GM19397 (cell line): ENCODE measurements at regions not wholly inside any gene's neighbourhood (a gene's known extent, or its start where the extent isn't known, plus 50 kb on each side); places are given as distances from the start of the nearest gene placed in this dataset.
"Not testable (repeated sequence)": the region's sequence is repeated elsewhere in the genome, so short reads cannot be mapped to it uniquely, and the experiment has no call there.

ENCODE experiments used
- ATAC-seq: cut with Tn5 transposase; IDR thresholded peaks from one replicate; pipeline ENCODE4 v1.9.1; 2021; ENCODE audit warnings: mild to moderate bottlenecking, moderate library complexity; ENCODE audit not compliant: unreplicated experiment

DNA sequence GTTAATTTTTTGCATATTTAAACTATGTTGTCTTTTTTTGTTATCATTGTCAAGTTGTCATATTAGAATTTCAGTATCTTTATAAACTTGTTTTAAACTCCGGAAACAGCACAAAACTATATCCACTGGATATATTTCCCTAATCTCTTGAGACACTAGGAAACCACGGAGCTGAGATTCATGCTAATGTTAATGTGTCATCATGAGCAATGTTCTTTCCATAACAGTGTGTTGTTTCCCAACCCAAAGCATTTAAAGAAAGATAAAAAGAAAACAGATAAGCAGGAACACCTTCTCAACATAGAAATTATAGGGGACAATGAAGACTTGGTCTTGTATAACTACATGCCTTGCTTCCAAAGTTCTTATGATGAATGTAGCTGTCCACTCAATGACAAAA lies 626.2 kb upstream of the TMPRSS15 start:
- ATAC-seq, result no peak

DNA sequence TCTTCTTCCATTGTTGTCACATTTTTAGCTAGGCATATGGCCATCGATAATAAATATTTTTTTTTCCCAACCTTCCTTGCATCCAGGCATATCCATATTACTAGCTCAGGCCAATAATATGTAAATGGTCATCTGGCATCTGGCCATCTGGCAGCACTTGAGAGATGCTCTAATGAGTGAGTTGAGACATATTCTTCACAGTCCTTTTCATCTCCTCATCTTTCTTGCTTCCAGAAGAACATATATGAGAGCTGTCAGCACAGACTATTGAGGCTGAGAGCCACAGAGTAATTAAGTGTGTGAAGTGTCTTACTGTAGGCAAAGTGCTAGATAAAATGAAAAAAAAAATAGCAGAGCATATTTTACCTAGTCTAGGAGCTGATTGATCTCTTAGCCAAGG lies 628.4 kb upstream of the TMPRSS15 start:
- ATAC-seq, result no peak

DNA sequence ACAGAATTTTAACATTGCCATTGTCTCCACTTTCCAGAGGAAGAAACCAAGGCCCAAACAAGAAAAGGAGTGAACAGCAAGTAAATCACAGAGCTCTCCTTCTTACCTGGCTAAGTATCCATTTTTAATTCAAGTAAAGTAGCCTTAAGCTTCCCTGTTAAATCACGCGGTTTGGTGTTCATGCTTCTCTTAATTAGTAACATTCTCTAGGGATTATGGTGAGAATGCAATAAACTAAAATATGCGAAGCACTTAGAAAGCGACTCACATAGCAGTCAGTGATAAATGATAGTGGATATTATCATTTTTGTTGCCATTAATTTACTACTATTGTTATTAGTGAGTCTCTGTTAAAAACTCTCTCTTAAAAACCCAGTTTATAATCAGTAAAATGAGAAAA lies 630.5 kb upstream of the TMPRSS15 start:
- no peak for ATAC-seq

DNA sequence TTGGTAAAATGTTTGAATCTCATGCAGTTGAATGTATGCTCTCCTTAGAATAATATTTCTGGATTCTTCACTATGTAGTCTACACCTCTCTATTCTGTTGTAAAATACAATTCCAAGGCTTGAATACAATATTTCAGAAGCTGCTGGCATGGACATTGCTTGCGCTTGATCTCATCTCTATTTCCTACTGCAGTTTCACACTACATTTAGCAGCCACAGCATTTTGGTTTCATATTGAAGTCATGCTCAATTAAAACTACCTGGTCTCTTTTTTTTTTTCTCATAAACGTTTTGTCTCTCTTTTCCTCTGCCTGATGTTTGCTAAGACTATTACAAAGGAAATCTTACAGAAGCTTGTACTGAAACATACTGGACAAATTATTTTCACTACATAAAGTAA lies 631.0 kb upstream of the TMPRSS15 start:
- ATAC-seq, result no peak

DNA sequence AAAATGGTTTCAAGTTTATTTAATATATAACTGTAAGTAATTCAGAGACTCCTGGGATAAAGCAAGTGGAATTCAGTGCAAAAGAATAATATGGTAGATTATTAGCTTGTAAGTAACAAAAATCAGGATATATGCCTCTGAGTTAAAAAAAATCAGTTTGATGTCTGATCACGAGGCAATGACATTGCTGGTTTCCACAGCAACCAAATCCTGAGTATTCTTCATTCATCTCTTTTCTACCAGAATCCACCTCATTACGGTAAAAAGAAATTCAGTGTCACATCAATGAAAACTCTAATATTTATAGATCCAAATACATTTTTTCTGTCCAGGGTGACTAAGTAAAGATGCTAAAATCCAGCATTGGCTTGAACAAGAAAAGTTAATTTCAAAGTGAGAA lies 642.3 kb upstream of the TMPRSS15 start:
- no peak for ATAC-seq

DNA sequence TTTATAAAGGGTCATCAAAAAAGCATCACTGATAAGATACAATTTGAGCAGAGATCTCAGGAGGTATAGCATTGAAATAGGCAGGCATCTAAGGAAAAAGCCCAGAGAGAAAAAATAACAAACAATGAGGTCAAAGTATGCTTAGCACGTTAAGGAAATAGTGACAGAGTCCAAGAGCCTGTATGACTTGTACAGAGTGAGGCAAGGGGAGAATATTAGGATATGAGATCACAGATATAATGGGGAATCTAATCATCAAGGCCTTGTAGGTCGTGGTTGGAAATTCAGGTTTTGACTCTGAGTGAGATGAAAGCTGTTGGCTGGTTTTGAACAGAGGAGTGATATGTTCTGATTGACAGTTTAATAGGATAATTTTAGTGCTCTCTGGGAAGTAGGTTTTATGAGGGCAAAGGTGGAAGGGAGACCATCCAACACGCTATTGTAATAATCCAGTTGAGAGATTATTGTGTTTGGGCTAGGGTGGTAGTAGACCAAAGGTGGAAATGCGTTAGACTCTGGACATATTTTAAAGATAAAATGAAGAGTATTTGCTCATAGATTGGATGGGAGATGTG lies 644.6 kb upstream of the TMPRSS15 start:
- ATAC-seq, result no peak

DNA sequence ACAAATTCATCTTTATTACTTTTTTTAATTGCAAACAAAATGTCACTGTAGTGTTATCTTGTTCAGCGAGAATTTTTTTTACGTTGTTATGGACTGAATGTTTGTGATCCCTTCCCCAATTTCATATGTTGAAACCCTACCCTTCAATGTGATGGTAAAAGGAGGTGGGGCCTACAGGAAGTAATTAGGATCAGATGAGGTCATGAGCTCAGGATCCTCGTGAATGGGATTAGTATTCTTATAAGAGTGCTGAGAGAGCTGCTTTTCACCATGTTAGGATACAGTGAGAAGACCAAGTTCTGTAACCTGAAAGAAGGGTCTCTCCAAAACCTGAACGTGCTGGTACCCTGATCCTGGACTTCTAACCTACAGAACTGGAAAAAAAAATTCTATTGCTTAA lies 646.0 kb upstream of the TMPRSS15 start:
- no peak for ATAC-seq

DNA sequence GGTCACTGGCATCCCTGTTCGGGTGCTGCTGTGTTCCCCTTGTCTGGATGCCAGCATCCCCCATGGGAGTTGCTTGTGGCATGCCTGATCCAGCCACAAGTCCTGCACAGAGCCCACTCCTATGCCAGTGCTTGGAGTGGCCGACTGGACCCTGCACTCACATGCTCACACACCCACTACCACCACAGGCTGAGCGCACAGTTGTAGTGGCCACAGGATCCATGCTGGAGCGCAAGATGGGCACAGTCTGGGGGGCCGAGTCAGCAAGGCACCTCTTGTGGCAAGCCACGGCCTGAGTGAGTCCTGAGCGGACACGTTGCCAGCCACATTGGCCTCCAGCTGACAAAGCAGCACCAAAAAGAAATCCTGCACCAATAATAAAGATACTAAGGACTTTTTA lies 661.6 kb upstream of the TMPRSS15 start:
- no peak for ATAC-seq

DNA sequence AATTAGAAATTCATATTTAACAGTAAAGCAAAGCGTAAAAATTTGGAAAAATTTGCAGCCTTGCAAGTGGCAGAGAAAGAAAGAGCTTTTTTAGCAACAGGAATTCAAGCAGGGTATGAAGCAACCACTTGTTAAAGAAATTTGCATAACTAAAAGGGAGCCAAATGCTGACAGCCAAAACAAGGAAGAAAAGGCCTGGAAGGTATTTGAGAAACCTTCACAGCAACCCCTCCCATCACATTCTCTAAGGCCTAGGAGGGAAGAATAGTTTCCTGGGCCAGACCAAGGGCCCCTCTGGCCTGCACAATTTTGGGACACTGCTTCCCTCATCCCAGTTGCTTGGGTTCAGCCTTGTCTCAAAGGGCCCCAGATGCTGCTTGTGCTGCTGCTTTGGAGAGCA lies 672.4 kb upstream of the TMPRSS15 start:
- ATAC-seq, result no peak

DNA sequence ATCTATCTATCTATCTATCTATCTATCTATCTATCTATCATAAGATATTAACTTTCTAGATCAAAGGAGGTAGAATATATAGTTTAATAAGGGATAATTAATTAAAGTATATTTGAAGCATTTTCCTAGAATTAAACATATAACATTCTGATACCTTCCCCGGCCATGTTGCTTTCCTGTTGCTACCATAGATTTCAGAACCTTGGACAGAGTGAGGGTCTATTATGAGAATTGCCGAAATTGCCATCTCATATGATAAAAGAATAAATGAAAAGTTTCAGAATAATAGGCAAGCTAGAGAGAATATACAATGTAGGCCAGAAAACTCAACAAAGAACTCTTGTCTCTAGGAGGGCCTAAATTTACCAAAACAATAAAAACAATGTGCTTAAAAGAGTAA lies 706.1 kb upstream of the TMPRSS15 start:
- no peak for ATAC-seq

DNA sequence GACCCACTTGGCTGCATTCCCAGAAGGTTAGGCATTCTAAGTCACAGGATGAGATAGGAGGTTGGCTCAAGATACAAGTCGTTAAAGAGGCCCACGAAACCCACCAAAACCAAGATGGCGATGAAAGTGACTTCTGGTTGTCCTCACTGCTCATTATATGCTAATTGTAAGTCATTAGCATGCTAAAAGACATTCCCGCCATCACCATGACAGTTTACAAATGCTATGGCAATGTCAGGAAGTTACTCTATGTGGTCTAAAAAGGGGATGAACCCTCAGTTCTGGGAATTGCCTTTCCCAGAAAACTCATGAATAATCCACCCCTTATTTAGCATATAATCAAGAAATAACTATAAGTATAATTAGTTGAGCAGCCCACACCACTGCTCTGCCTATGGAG lies 715.7 kb upstream of the TMPRSS15 start:
- not testable (repeated sequence) for ATAC-seq

DNA sequence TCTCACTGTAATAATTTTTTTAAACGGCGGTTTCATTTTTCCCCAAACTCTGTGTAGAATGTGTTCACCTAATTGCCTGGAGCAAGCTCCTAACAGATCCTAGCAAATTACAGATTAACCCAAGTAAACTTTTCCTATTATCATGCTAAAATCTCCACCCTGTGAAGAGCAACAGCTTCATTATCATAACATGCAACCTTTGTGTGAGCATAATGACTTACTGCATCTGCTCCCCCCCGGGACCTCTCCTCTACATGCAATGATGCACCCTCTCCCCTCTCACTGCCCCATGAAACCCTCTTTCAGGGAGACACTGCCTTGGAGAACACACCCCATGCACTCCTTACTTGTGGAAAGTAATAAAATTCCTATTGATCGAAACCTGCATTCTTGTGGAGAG lies 717.0 kb upstream of the TMPRSS15 start:
- ATAC-seq, result no peak

DNA sequence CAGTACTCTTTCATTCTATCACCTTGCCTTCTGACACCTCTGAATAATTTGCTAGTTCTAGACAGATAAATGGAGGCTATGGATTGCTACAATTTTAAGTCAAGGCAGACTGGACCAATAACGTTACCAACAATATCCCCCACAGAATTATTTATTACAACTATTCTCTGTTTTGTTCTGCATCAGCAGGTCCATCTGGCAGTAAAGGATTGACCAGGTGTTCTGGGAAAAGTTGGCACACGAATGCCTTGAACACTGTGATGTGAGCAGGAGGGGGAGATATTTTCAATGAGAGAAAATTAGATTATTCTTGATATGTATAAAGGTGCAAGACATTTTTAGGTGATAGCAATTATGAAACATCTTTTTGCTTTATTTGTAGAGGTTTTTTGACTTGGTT lies 718.8 kb upstream of the TMPRSS15 start:
- no peak for ATAC-seq

DNA sequence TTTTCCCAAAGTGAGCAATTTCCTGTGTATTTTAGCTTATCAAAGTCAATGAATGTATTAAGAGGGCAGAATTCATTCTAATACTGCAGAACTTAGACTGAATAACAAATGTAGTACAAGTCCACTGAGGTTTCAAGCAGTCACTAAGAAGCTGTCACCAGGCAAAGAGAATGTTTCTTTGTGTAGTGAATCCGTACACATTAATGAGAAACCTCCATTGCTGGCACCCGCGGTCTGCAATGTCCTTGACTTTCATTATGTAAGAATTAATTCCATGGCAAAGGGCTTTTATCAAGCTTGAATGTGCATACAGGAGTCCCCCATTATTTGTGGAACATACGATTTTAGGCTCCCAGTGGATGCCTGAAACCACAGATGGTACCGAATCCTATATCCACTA lies 719.5 kb upstream of the TMPRSS15 start:
- no peak for ATAC-seq

DNA sequence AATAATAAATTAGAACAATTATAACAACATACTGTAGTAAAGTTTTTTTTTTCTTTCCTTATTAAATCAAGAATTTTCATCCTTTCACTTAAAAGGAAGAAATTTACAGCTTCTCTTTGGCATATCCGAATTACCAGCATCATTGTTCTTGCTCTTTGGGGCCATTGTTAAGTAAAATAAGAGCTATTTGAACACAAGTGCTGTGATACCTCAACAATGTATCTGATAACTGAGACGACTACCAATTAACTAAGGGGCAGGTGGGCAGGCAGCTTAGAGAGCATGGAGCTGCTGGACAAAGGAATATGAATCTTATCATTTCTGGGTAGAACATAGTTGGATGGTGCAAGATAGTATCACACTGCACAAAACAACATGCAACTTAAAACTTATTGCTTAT lies 719.9 kb upstream of the TMPRSS15 start:
- no peak for ATAC-seq

DNA sequence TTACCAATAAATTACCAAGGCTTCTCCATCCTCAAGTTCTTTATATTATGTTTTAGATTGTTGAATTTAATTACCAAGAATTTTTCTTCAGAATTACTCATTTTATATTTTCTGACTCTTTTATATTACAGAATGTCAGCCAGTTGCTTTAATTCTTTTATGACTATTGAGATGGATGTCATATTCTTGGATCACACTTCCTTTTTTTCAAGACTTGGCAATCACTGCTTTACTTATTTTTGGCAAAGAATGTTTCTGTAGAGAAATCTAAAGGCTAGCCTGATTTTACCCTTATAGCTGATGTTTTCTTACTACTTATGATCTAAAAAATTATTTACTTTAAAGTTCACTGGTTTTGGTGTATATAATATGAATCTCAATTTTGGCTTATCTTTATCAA lies 721.1 kb upstream of the TMPRSS15 start:
- no peak for ATAC-seq

DNA sequence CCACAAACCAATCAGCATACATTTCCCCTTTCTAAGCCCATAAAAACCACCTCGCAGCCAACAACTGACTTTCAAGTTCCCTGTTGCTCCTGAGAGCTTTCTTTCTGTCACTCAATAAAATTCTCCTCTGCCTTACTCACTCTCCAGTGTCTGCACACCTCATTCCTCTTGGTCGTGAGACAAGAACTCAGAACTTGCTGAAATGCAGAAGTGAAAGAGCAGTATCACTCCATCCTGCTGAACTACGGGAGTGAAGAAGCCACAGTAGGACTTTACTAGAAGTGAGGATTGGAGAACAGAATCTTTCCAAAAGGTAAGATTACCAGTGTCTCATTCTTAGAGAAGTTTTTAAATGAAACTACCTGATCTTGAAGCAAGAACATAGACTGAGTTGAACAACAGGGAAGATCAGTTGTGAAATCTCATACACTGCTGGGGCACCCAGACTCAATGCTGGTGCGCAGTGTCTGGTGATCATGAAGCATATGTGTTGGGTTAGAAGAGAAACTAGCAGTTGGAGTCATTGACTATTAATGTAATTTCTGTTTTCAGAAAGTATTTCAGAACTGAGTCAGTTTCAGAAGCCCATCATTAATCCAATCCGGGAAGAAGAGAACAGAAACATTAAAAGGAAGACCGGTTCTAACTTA lies 726.9 kb upstream of the TMPRSS15 start:
- ATAC-seq, result no peak

DNA sequence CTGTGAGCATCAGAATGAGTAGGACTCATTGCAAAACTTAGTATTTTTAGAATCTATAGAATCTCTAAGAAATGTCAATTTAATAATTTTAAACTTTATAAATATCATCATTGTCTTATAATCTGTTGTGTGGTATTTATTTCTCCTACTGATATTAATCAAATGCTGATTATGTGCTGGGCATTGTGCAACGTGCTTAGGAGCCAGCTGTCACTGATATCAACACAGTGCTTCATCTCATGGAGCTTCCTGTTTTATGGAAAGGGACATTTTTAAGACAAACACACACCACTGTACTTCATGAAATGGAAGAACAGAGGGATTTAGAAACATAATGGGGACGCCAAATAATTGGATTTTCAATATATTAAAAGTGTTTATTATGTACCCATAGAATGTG lies 737.9 kb upstream of the TMPRSS15 start:
- ATAC-seq, result no peak

DNA sequence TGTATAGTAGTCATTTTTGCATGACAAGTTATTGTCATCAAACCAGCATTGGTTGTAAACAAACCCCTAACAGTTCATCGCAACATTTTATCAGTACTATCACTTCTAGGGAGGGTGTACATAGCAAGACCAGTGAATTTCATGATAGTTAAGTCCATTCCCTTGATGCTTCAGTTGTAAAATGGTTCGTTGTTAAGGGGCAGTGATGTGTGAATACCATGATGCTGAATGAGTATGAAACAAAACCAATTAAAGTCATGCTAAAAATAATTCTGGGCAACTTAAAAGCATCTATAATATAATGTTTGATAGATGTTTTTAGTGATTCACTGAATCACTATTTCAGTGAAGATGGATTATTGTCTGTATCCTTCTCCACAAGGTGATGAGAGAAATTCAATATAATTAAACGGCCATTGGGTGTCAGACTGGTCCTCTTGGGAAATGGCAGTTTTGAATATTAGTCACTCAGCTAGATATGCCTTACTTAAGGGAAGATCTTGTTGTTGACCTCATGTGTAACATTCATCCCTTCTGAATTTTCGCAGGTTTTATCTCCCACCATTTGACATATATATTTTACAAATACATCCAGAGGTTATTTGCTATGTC lies 742.2 kb upstream of the TMPRSS15 start:
- no peak for ATAC-seq

DNA sequence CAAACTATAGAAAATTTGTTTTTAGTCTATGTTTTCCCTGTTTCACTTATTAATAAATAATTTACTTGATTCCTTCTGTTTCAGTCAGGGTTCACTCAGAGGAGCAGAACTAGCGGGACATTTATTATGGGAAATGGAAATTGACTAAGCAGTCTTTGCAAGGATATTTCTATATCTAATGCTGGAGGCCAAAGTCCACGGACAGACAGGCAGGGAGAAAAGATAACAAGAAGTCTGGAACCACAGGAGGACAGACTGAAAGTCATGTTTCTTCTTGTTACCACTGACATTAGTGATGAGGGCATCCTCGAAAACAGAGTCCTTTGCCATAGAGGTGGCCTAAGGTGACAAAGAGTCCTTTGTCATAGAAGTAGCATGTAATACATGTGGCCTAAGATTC lies 744.5 kb upstream of the TMPRSS15 start:
- ATAC-seq, result no peak

DNA sequence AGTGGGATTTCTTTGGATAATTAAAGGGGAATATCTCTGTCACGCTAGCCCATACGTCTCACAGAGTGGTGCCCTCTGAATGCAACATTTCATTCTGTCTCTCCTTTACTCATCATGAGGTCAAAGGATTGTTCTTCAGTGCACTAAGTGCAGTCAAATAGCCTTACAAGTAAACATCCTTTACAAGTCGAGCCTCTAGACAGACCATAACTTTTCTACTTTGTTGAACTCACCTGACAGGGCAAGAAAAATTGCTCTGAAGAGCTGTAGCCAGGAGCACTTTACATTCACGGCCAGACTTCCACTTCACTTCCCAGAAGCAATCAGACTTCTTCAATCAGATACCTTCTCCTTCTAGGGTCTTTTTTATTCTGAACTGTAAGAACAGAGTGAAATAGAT lies 768.0 kb upstream of the TMPRSS15 start:
- ATAC-seq, result no peak

DNA sequence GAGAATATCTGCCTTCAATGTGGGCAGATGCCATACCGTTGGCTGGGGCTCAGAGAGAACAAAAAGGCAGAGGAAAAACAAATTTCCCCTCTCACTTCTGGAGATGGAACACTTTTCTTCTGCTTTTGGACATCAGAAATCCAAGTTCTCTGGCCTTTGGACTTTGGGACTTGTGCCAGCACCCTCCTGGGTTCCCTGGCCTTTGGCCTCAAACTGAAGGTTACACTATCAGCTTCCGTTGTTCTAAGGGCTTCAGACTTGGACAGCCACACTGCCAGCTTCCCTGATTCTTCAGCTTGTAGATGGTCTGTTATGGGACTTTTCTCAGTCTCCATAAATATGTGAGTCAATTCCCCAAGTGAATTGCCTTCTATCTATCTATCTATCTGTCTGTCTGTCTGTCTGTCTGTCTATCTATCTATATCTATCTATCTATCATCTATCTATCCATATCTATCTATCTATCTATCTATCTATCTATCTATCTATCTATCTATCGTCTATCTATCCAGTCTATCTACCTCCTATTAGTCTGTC lies 778.1 kb upstream of the TMPRSS15 start:
- no peak for ATAC-seq

DNA sequence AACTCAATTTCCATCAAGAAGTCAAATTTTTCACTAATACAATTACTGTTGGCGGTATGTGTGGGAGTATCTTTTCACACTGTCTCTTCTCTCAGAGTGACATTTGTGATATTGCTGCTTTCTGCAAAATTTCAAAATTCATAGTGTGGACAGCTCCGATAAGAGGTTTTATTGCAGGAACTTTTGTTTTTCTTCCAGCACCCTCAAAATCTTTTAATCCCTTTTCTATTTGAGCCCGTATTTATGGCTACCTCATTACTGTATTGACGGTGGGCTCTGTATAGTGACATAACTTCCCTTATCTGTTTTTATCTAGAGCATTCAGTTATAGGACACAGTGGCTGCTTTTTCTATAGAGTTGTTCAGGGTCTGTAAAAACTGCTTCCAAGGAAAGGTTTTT lies 794.4 kb upstream of the TMPRSS15 start:
- ATAC-seq, result no peak
